NCI-H2227 (cell line): ENCODE measurements at regions not wholly inside any gene's neighbourhood (a gene's known extent, or its start where the extent isn't known, plus 50 kb on each side); places are given as distances from the start of the nearest gene placed in this dataset.
"Not testable (repeated sequence)": the region's sequence is repeated elsewhere in the genome, so short reads cannot be mapped to it uniquely, and the experiment has no call there.

Source experiments
- DNase-seq: peaks from one replicate; lab custom pipeline; 2025; ENCODE audit not compliant: unreplicated experiment; lab: John Stamatoyannopoulos, UW

GRCh38 chr15:58357529-58358476 lies 74.0 kb upstream of the LIPC start:
- no peak for DNase-seq

GRCh38 chr15:58360421-58361090 lies 71.2 kb upstream of the LIPC start:
- no peak for DNase-seq

- DNase-seq, result no peak
Observed at GRCh38 chr15:58361273-58361759, 70.5 kb upstream of the LIPC start.

- no peak for DNase-seq
Observed at GRCh38 chr15:58362262-58362922, 69.4 kb upstream of the LIPC start.

GRCh38 chr15:58363118-58363517 lies 68.7 kb upstream of the LIPC start:
- not testable (repeated sequence) for DNase-seq

- DNase-seq, result not testable (repeated sequence)
Observed at GRCh38 chr15:58363673-58364072, 68.1 kb upstream of the LIPC start.

GRCh38 chr15:58365098-58365497 lies 66.7 kb upstream of the LIPC start:
- DNase-seq, result not testable (repeated sequence)

GRCh38 chr15:58369261-58369701 lies 62.5 kb upstream of the LIPC start:
- no peak for DNase-seq

GRCh38 chr15:58369956-58370355 lies 61.8 kb upstream of the LIPC start:
- DNase-seq, result no peak

- DNase-seq, result no peak
Observed at GRCh38 chr15:58374147-58374546, 57.6 kb upstream of the LIPC start.

GRCh38 chr15:58377193-58377592 lies 54.6 kb upstream of the LIPC start:
- no peak for DNase-seq

- no peak for DNase-seq
Observed at GRCh38 chr15:58378241-58379085, 53.3 kb upstream of the LIPC start.

GRCh38 chr15:58379454-58379853 lies 52.3 kb upstream of the LIPC start:
- DNase-seq, result not testable (repeated sequence)

- DNase-seq, result no peak
Observed at GRCh38 chr15:58380280-58380945, 51.4 kb upstream of the LIPC start.

- no peak for DNase-seq
Observed at GRCh38 chr15:58381697-58382096, 50.1 kb upstream of the LIPC start.
